ENCODE measurements at regions not wholly inside any gene's neighbourhood (a gene's known extent, or its start where the extent isn't known, plus 50 kb on each side); places are given as distances from the start of the nearest gene placed in this dataset.

DNA sequence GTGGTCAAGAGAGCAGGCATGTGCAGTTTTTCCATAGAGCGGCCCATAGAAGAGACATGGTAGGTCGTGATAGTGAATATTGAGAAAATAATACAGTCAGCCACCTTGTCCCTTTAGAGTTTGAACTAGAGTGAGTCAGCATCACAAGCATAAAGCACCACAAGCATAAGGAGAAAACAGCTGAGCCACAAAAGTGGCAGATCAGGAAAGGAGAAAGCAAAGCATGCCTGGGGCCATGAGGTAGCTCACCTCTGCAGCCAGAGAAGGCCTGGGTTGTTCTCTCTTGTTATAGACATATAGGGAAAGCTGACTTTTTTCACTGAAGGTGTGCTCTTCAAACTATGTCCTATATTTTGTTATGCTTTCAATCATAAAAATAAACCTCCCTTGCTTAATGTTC, 879.0 kb downstream of the DSC3 start:
- 29% methylated on average over 2 of the region's 2 CpGs for WGBS (ENCODE audit: low lambda C conversion rate)
- no peak overlapping the region for H3K9ac ChIP-seq (ENCODE audit: insufficient read depth, low read depth, low read length)
- intact Hi-C loops (cut with micrococcal nuclease; ENCODE audit: unreplicated experiment) (no loop called here), in situ Hi-C loops (cut with HindIII; ENCODE audit: extremely low pct_ligation_motif_present, low pct_unique_long_range_greater_than_20kb) (no loop called here)
- ATAC-seq (no peak), FAIRE-seq (no peak), DNase-seq (ENCODE audit: low spot score) (no peak)
- TF ChIP-seq ETV5 (CRISPR knock-in tag; IDR thresholded peaks at IDR 0.05; ENCODE audit: borderline replicate concordance) (no peak), CENPX (CRISPR knock-in tag; IDR thresholded peaks at IDR 0.05) (no peak), ZNF746 (CRISPR knock-in tag; IDR thresholded peaks at IDR 0.05) (no peak), ZNF496 (CRISPR knock-in tag; IDR thresholded peaks at IDR 0.05; ENCODE audit: insufficient replicate concordance) (no peak), SIX4 (CRISPR knock-in tag; IDR thresholded peaks at IDR 0.05) (no peak), ZNF646 (CRISPR knock-in tag; IDR thresholded peaks at IDR 0.05) (no peak), ZBTB2 (CRISPR knock-in tag; IDR thresholded peaks at IDR 0.05; ENCODE audit: low read depth) (no peak), FOXP1 (IDR thresholded peaks at IDR 0.05) (no peak), FOXP1 (CRISPR knock-in tag; IDR thresholded peaks at IDR 0.05) (no peak)
- no peaks in the 10 kb centered on the region for H3K36me3 ChIP-seq (replicated peaks in 1 of 2; ENCODE audit: control insufficient read depth in 1 of 2, insufficient read depth in 2 of 2, low read length in 2 of 2)
- ChIA-PET POLR2A (no interaction called here), CTCF (ENCODE audit: low intra/inter-chr PET ratio, low total read pairs) (no interaction called here)
- no peaks in the 10 kb centered on the region for H3K4me1 ChIP-seq (ENCODE audit: insufficient read depth, low read length)
- no peaks in the 10 kb centered on the region for H3K79me2 ChIP-seq (ENCODE audit: insufficient read depth, low read length)
- H3K4me2 ChIP-seq (ENCODE audit: low read depth, low read length) = no peak overlapping the region
- H3K27me3 ChIP-seq (ENCODE audit: control insufficient read depth in 1 of 2, insufficient read depth in 2 of 2, low read length in 2 of 2) = no peaks in the 10 kb centered on the region
- no peak overlapping the region for H3K4me3 ChIP-seq (replicated peaks in 1 of 3; ENCODE audit: insufficient read depth in 1 of 3, low read depth in 2 of 3, low read length in 3 of 3)
- no peaks in the 10 kb centered on the region for H3K9me3 ChIP-seq (ENCODE audit: low read length)
- H3K27ac ChIP-seq (ENCODE audit: extremely low read length, insufficient read depth, low read length) = no peak overlapping the region
- BruUV-seq (replicated peaks) = no TSS peak
- H4K20me1 ChIP-seq (ENCODE audit: insufficient read depth, low read length) = no peaks in the 10 kb centered on the region
- no peak overlapping the region for H2AFZ ChIP-seq (ENCODE audit: low read length)
